ENCODE measurements at regions not wholly inside any gene's neighbourhood (a gene's known extent, or its start where the extent isn't known, plus 50 kb on each side); places are given as distances from the start of the nearest gene placed in this dataset.
"Not testable (repeated sequence)": the region's sequence is repeated elsewhere in the genome, so short reads cannot be mapped to it uniquely, and the experiment has no call there.

DNA sequence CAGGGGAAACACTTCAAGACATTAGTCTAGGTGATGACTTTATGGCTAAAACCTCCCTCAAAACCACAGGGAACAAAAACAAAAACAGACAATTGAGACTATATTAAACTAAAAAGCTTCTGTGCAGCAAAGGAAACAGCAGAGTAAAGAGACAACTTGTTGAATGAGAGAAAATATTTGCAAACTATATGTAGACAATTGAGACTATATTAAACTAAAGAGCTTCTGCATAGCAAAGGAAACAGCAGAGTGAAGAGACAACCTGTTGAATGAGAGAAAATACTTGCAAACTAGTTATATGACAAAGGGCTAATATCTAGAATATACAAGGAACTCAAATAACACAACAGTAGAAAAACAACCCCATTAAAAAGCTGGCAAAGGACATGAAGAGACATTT is 136.4 kb downstream of the IBTK start:
- Histone ChIP-seq H3K9ac (ENCODE audit: low read length) (no peak overlapping the region), H2AFZ (ENCODE audit: low read depth, low read length) (no peak overlapping the region), H3K36me3 (replicated peaks; ENCODE audit: low read depth, low read length) (no peaks in the 10 kb centered on the region), H3K79me2 (ENCODE audit: low read length) (no peaks in the 10 kb centered on the region), H3K4me3 (ENCODE audit: low read length) (no peak overlapping the region), H3K4me1 (ENCODE audit: low read length) (peaks cover 9% of the 10 kb centered on the region; the same call in 1 of the 2 replicates), H3K27me3 (ENCODE audit: low read depth, low read length) (no peaks in the 10 kb centered on the region), H3K9me3 (ENCODE audit: insufficient read depth, low read length) (peaks cover 6% of the 10 kb centered on the region; the same call in 1 of the 2 replicates), H3K27ac (ENCODE audit: low read length) (no peak overlapping the region), H3K4me2 (ENCODE audit: low read length) (no peak overlapping the region), H4K20me1 (ENCODE audit: insufficient read depth, low read length) (no peaks in the 10 kb centered on the region)
- no peak for TF ChIP-seq EZH2phosphoT487 (IDR thresholded peaks at IDR 0.05; ENCODE audit: low read depth)
- TF ChIP-seq, protein P1, sequence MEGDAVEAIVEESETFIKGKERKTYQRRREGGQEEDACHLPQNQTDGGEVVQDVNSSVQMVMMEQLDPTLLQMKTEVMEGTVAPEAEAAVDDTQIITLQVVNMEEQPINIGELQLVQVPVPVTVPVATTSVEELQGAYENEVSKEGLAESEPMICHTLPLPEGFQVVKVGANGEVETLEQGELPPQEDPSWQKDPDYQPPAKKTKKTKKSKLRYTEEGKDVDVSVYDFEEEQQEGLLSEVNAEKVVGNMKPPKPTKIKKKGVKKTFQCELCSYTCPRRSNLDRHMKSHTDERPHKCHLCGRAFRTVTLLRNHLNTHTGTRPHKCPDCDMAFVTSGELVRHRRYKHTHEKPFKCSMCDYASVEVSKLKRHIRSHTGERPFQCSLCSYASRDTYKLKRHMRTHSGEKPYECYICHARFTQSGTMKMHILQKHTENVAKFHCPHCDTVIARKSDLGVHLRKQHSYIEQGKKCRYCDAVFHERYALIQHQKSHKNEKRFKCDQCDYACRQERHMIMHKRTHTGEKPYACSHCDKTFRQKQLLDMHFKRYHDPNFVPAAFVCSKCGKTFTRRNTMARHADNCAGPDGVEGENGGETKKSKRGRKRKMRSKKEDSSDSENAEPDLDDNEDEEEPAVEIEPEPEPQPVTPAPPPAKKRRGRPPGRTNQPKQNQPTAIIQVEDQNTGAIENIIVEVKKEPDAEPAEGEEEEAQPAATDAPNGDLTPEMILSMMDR (IDR thresholded peaks at IDR 0.05; ENCODE audit: low read depth, low read length), result no peak

DNA sequence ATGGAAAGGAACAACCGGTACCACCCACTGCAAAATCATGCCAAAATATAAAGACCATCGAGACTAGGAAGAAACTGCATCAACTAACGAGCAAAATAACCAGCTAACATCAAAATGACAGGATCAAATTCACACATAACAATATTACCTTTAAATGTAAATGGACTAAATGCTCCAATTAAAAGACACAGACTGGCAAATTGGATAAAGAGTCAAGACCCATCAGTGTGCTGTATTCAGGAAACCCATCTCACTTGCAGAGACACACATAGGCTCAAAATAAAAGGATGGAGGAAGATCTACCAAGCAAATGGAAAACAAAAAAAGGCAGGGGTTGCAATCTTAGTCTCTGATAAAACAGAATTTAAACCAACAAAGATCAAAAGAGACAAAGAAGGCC is 144.4 kb downstream of the IBTK start:
- H3K4me1 ChIP-seq (ENCODE audit: low read length); H3K27me3 ChIP-seq (ENCODE audit: low read depth, low read length); H2AFZ ChIP-seq (ENCODE audit: low read depth, low read length); H3K4me2 ChIP-seq (ENCODE audit: low read length); H3K9me3 ChIP-seq (ENCODE audit: insufficient read depth, low read length); H3K36me3 ChIP-seq (replicated peaks; ENCODE audit: low read depth, low read length); H4K20me1 ChIP-seq (ENCODE audit: insufficient read depth, low read length); H3K27ac ChIP-seq (ENCODE audit: low read length); H3K9ac ChIP-seq (ENCODE audit: low read length); H3K4me3 ChIP-seq (ENCODE audit: low read length); H3K79me2 ChIP-seq (ENCODE audit: low read length): not testable (repeated sequence)

DNA sequence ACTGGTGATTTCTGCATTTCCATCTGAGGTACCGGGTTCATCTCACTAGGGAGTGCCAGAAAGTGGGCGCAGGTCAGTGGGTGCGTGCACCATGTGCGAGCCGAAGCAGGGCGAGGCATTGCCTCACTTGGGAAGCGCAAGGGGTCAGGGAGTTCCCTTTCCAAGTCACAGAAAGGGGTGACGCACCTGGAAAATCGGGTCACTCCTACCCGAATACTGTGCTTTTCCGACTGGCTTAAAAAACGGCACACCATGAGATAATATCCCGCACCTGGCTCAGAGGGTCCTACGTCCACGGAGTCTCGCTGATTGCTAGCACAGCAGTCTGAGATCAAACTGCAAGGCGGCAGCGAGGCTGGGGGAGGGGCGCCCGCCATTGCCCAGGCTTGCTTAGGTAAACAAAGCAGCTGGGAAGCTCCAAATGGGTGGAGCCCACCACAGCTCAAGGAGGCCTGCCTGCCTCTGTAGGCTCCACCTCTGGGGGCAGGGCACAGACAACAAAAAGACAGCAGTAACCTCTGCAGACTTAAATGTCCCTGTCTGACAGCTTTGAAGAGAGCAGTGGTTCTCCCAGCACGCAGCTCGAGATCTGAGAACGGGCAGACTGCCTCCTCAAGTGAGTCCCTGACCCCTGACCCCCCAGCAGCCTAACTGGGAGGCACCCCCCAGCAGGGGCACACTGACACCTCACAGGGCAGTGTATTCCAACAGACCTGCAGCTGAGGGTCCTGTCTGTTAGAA is 146.0 kb downstream of the IBTK start:
- not testable (repeated sequence) for H3K9me3 ChIP-seq (ENCODE audit: insufficient read depth, low read length); H2AFZ ChIP-seq (ENCODE audit: low read depth, low read length); H3K27ac ChIP-seq (ENCODE audit: low read length); H4K20me1 ChIP-seq (ENCODE audit: insufficient read depth, low read length); H3K4me2 ChIP-seq (ENCODE audit: low read length); H3K4me1 ChIP-seq (ENCODE audit: low read length); H3K9ac ChIP-seq (ENCODE audit: low read length); H3K79me2 ChIP-seq (ENCODE audit: low read length); H3K36me3 ChIP-seq (replicated peaks; ENCODE audit: low read depth, low read length); H3K27me3 ChIP-seq (ENCODE audit: low read depth, low read length); H3K4me3 ChIP-seq (ENCODE audit: low read length)

DNA sequence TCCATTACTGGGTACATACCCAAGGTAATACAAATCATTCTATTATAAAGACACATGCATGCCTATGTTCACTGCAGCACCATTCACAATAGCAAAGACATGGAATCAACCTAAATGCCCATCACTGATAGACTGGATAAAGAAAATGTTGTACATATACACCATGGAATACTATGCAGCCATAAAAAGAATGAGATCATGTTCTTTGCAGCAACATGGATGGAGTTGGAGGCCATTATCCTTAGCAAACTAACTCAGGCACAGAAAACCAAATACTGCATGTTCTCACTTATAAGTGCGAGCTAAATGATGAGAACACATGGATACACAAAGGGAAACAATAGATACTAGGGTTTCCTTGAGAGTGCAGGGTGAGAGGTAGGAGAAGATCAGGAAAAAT is 146.8 kb downstream of the IBTK start:
- H3K4me1 ChIP-seq (ENCODE audit: low read length); H3K79me2 ChIP-seq (ENCODE audit: low read length); H3K9ac ChIP-seq (ENCODE audit: low read length); H3K4me2 ChIP-seq (ENCODE audit: low read length); H4K20me1 ChIP-seq (ENCODE audit: insufficient read depth, low read length); H3K27me3 ChIP-seq (ENCODE audit: low read depth, low read length); H3K9me3 ChIP-seq (ENCODE audit: insufficient read depth, low read length); H3K36me3 ChIP-seq (replicated peaks; ENCODE audit: low read depth, low read length); H3K27ac ChIP-seq (ENCODE audit: low read length); H2AFZ ChIP-seq (ENCODE audit: low read depth, low read length); H3K4me3 ChIP-seq (ENCODE audit: low read length): not testable (repeated sequence)

DNA sequence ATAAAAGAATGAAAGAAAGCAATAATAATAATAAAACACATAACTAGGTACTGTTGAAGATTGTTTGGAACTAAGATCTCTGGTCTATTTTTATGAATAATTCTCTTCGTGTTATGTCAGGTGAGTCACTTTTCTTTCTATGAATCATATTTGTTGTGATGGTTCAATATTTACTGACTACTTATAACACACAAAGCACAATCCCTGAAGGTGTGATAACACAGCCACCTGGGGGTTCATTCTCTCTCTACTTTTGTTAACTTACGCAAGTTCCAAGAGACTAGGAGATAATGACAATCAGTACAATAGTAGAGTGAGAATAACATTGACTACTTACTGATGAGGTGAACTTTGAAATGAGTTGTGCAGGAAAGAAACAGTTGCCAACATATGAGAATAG is 149.9 kb downstream of the IBTK start:
- Histone ChIP-seq H3K9ac (ENCODE audit: low read length) (no peak overlapping the region), H3K79me2 (ENCODE audit: low read length) (no peaks in the 10 kb centered on the region), H2AFZ (ENCODE audit: low read depth, low read length) (no peak overlapping the region), H3K4me2 (ENCODE audit: low read length) (no peak overlapping the region), H3K4me1 (ENCODE audit: low read length) (peaks cover 11% of the 10 kb centered on the region), H3K27ac (ENCODE audit: low read length) (no peak overlapping the region), H3K27me3 (ENCODE audit: low read depth, low read length) (no peaks in the 10 kb centered on the region), H4K20me1 (ENCODE audit: insufficient read depth, low read length) (no peaks in the 10 kb centered on the region), H3K4me3 (ENCODE audit: low read length) (no peak overlapping the region), H3K36me3 (replicated peaks; ENCODE audit: low read depth, low read length) (peaks cover 18% of the 10 kb centered on the region), H3K9me3 (ENCODE audit: insufficient read depth, low read length) (peaks cover 15% of the 10 kb centered on the region; the same call in 1 of the 2 replicates)
- TF ChIP-seq, protein P1 (IDR thresholded peaks at IDR 0.05; ENCODE audit: low read depth, low read length), result no peak
- TF ChIP-seq EZH2phosphoT487 (IDR thresholded peaks at IDR 0.05; ENCODE audit: low read depth), result no peak
